CD14-positive monocyte (primary cell): ENCODE measurements at regions not wholly inside any gene's neighbourhood (a gene's known extent, or its start where the extent isn't known, plus 50 kb on each side); places are given as distances from the start of the nearest gene placed in this dataset.

Experiments
- DNase-seq, 3 donors: peaks; one replicate each; pipeline ENCODE4 v3.0.0-alpha.2; 2011 to 2022
- H2AFZ ChIP-seq: 2 replicates; pipeline ENCODE4 v1.6.0; 2012; ENCODE audit warnings: mild to moderate bottlenecking, low read depth, low read length, inconsistent platforms; ENCODE audit not compliant: insufficient read depth, poor library complexity, severe bottlenecking
- H3K27ac ChIP-seq, 2 donors: 1 replicate in 1 of 2; 2 replicates in 1 of 2; pipeline ENCODE4 v1.5.1; 2012 to 2013; ENCODE audit warnings: low read length in 2 of 2, control low read depth in 1 of 2, inconsistent platforms in 1 of 2, low read depth in 1 of 2, mild to moderate bottlenecking in 1 of 2
- H3K27me3 ChIP-seq, 2 donors: one replicate each; pipeline versions ENCODE4 v1.6.0 to v1.6.1; 2011 to 2013; ENCODE audit warnings: low read length in 2 of 2; ENCODE audit not compliant: control insufficient read depth in 2 of 2, insufficient read depth in 2 of 2
- H3K36me3 ChIP-seq, 2 donors: replicated peaks in 1 of 2; 1 replicate in 1 of 2; 2 replicates in 1 of 2; pipeline versions ENCODE4 v1.5.1 to v1.6.1; 2012 to 2013; ENCODE audit warnings: low read length in 2 of 2, control low read depth in 1 of 2, inconsistent platforms in 1 of 2, mild to moderate bottlenecking in 1 of 2; ENCODE audit not compliant: insufficient read depth in 2 of 2, control insufficient read depth in 1 of 2
- H3K4me1 ChIP-seq, 2 donors: 1 replicate in 1 of 2; 2 replicates in 1 of 2; pipeline versions ENCODE4 v1.5.1 to v1.6.1; 2012 to 2013; ENCODE audit warnings: low read length in 2 of 2, control low read depth in 1 of 2, inconsistent platforms in 1 of 2, mild to moderate bottlenecking in 1 of 2, moderate library complexity in 1 of 2; ENCODE audit not compliant: insufficient read depth in 2 of 2, control insufficient read depth in 1 of 2
- H3K4me2 ChIP-seq: replicated peaks from 2 replicates; pipeline ENCODE3; 2012; ENCODE audit warnings: low read length, moderate library complexity, mild to moderate bottlenecking; ENCODE audit not compliant: poor library complexity, severe bottlenecking; ENCODE audit errors: extremely low read depth
- H3K4me3 ChIP-seq, 3 experiments: fragments of 200-600 bp in 1 of 3; sonication (generic) in 1 of 3; replicated peaks in 1 of 3; 1 replicate in 2 of 3; 2 replicates in 1 of 3; pipeline ENCODE4 v1.5.1; 2011 to 2013; ENCODE audit warnings: low read length in 3 of 3, mild to moderate bottlenecking in 3 of 3, control low read depth in 2 of 3, low read depth in 2 of 3, inconsistent platforms in 1 of 3, moderate library complexity in 1 of 3
- H3K79me2 ChIP-seq: 2 replicates; pipeline ENCODE4 v1.6.0; 2012; ENCODE audit warnings: mild to moderate bottlenecking, control low read depth, inconsistent platforms, low read length, moderate library complexity; ENCODE audit not compliant: insufficient read depth
- H3K9ac ChIP-seq: 2 replicates; pipeline ENCODE4 v1.6.0; 2017; ENCODE audit warnings: low read length, mild to moderate bottlenecking; ENCODE audit not compliant: insufficient read depth, poor library complexity, severe bottlenecking
- H3K9me3 ChIP-seq, 2 donors: replicated peaks in 1 of 2; 1 replicate in 1 of 2; 2 replicates in 1 of 2; pipeline versions ENCODE4 v1.5.1 to v1.6.1; 2012 to 2013; ENCODE audit warnings: low read length in 2 of 2, control low read depth in 1 of 2; ENCODE audit not compliant: control insufficient read depth in 1 of 2, insufficient read depth in 1 of 2
- H4K20me1 ChIP-seq: 2 replicates; pipeline ENCODE4 v1.6.0; 2012; ENCODE audit warnings: mild to moderate bottlenecking, low read length, control low read depth, moderate library complexity; ENCODE audit not compliant: insufficient read depth
- H3K27ac Mint-ChIP-seq, 7 donors: one replicate each; pipeline ENCODE4 v1.8.0; 2020; ENCODE audit warnings: mild to moderate bottlenecking in 7 of 7, mixed read lengths in 7 of 7, moderate library complexity in 6 of 7, inconsistent platforms in 2 of 7
- H3K27me3 Mint-ChIP-seq, 3 donors: one replicate each; pipeline ENCODE4 v1.8.0; 2021 to 2022; ENCODE audit warnings: low read depth in 3 of 3, mild to moderate bottlenecking in 3 of 3, mixed read lengths in 3 of 3, moderate library complexity in 3 of 3, inconsistent platforms in 1 of 3
- H3K36me3 Mint-ChIP-seq, 2 donors: one replicate each; pipeline ENCODE4 v1.8.0; 2020; ENCODE audit warnings: mixed read lengths in 2 of 2, inconsistent platforms in 1 of 2, mild to moderate bottlenecking in 1 of 2
- H3K4me1 Mint-ChIP-seq: one replicate; pipeline ENCODE4 v1.8.0; 2020; ENCODE audit warnings: mild to moderate bottlenecking, mixed read lengths
- H3K4me3 Mint-ChIP-seq, 2 donors: one replicate each; pipeline ENCODE4 v1.8.0; 2020; ENCODE audit warnings: mild to moderate bottlenecking in 2 of 2, mixed read lengths in 2 of 2, moderate library complexity in 1 of 2
- H3K9me3 Mint-ChIP-seq, 7 donors: one replicate each; pipeline ENCODE4 v1.8.0; 2020 to 2022; ENCODE audit warnings: mixed read lengths in 7 of 7, mild to moderate bottlenecking in 6 of 7, moderate library complexity in 6 of 7, inconsistent platforms in 2 of 7
- WGBS: methylation state at CpG from one replicate; pipeline ENCODE4 v1.1.5; 2013; ENCODE audit warnings: missing lambda C conversion rate; ENCODE audit not compliant: insufficient coverage; 5-methylcytosine and 5-hydroxymethylcytosine counted together
- intact Hi-C, 2 donors: fragments of 100-400 bp; cut with micrococcal nuclease; formaldehyde crosslinking; loops; one replicate each; pipeline versions ENCODE4 v1.15.0 to v1.15.1; 2023
- TF ChIP-seq, protein P1 (sequence below): fragments of 200-600 bp; IDR thresholded peaks from one replicate; pipeline ENCODE4 v1.8.0; 2022; ENCODE audit warnings: antibody characterized with exemption, mild to moderate bottlenecking

DNA sequence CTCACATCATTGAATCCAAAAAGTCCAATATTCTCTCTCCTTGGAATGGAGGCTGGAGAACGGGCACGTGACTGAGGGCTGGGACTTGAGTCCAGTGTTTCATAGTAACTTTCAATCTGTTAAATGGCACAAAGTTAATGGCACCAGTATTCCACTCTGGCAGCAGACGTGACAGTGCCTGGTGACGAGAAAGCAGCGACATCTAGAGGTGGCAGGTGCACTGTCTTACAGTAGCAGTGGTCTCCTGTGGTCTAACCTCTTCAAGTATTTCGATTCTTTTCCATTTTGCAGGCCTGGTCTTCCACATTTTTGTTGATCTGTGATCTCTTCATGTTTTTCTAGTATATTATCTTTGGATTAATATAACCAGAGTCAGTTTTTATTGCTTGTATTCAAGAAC is 107.1 kb downstream of the OXSM start:
- intact Hi-C loops, result no loop called here
- Histone ChIP-seq H3K27ac (no peak overlapping the region), H2AFZ (no peak overlapping the region), H3K36me3 (no peaks in the 10 kb centered on the region), H3K79me2 (no peaks in the 10 kb centered on the region), H3K9ac (no peak overlapping the region), H3K4me2 (no peak overlapping the region), H4K20me1 (no peaks in the 10 kb centered on the region), H3K27me3 (no peaks in the 10 kb centered on the region), H3K4me1 (no peaks in the 10 kb centered on the region), H3K4me3 (no peak overlapping the region), H3K9me3 (no peaks in the 10 kb centered on the region)
- no peak overlapping the region for H3K4me3 Mint-ChIP-seq
- WGBS, result 88% methylated on average over 5 of the region's 6 CpGs
- H3K36me3 Mint-ChIP-seq, result no peaks in the 10 kb centered on the region
- TF ChIP-seq, protein P1, sequence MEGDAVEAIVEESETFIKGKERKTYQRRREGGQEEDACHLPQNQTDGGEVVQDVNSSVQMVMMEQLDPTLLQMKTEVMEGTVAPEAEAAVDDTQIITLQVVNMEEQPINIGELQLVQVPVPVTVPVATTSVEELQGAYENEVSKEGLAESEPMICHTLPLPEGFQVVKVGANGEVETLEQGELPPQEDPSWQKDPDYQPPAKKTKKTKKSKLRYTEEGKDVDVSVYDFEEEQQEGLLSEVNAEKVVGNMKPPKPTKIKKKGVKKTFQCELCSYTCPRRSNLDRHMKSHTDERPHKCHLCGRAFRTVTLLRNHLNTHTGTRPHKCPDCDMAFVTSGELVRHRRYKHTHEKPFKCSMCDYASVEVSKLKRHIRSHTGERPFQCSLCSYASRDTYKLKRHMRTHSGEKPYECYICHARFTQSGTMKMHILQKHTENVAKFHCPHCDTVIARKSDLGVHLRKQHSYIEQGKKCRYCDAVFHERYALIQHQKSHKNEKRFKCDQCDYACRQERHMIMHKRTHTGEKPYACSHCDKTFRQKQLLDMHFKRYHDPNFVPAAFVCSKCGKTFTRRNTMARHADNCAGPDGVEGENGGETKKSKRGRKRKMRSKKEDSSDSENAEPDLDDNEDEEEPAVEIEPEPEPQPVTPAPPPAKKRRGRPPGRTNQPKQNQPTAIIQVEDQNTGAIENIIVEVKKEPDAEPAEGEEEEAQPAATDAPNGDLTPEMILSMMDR, result no peak
- peaks cover 0 to 2% (median 0%) of the 10 kb centered on the region in 3 donors for H3K27me3 Mint-ChIP-seq
- H3K4me1 Mint-ChIP-seq, result no peaks in the 10 kb centered on the region
- no peak for DNase-seq
- no peak overlapping the region for H3K27ac Mint-ChIP-seq
- H3K9me3 Mint-ChIP-seq, result peaks cover 0 to 4% (median 0%) of the 10 kb centered on the region in 7 donors

DNA sequence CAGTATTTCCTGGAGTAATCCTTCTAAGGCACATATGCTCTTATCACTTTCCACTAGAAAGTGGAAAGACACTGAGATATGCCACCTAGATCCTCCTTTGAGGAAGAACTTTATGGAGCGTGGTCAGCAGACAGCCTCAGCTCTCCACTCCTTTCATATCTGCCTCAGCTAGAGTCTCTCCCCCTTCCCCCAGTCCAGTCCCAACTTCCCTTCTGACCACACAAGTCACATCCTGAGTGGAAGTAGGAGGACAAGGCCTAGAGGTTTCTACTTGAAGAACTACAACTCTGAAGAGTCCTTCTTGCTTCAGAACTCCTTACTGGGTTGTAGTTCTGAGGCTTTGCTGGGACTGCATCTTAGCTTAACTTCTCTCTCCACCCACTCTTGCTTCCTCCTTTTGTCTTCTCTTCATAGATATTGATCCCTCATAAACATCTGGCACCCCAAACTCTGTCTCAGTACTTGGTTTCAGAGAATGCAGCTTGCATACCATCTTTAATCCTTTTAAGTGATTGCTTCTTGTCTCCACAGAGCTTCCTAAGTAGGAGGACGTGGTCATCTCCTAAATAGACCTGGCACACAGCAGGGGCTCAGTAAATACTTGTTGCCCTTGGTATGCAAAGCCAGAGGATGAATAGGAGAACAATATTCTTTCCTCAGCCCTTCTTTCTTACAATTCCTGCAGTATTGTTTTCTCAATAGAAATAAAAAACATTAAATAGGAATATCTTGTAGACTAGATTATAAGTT is 109.6 kb downstream of the OXSM start:
- DNase-seq, result no peak
- intact Hi-C loops, result no loop called here
- Histone ChIP-seq H4K20me1 (no peaks in the 10 kb centered on the region), H3K27me3 (no peaks in the 10 kb centered on the region), H3K79me2 (no peaks in the 10 kb centered on the region), H3K4me3 (no peak overlapping the region), H3K36me3 (no peaks in the 10 kb centered on the region), H2AFZ (no peak overlapping the region), H3K9me3 (no peaks in the 10 kb centered on the region), H3K27ac (no peak overlapping the region), H3K9ac (no peak overlapping the region), H3K4me2 (no peak overlapping the region), H3K4me1 (no peaks in the 10 kb centered on the region)
- H3K4me3 Mint-ChIP-seq, result no peak overlapping the region
- 80% methylated on average over 1 of the region's 2 CpGs for WGBS
- H3K27me3 Mint-ChIP-seq, result peaks cover 0 to 2% (median 0%) of the 10 kb centered on the region in 3 donors
- H3K9me3 Mint-ChIP-seq, result peaks cover 0 to 4% (median 0%) of the 10 kb centered on the region in 7 donors
- H3K27ac Mint-ChIP-seq, result no peak overlapping the region
- no peaks in the 10 kb centered on the region for H3K36me3 Mint-ChIP-seq
- H3K4me1 Mint-ChIP-seq, result no peaks in the 10 kb centered on the region
- TF ChIP-seq, protein P1, result no peak
